Mesenchymal stem cell (in vitro differentiated cells and primary cell): ENCODE measurements at regions not wholly inside any gene's neighbourhood (a gene's known extent, or its start where the extent isn't known, plus 50 kb on each side); places are given as distances from the start of the nearest gene placed in this dataset.

ENCODE experiments used
- DNase-seq: peaks from one replicate; pipeline ENCODE4 v3.0.0-alpha.2; 2013
- H2AFZ ChIP-seq: one replicate; pipeline ENCODE4 v1.6.1; 2013; ENCODE audit warnings: low read depth, mild to moderate bottlenecking, control low read depth, inconsistent platforms, low read length, moderate library complexity
- H2AK5ac ChIP-seq: 2 replicates; pipeline ENCODE4 v1.6.1; 2013; ENCODE audit warnings: low read length, moderate library complexity, mild to moderate bottlenecking, inconsistent platforms; ENCODE audit not compliant: severe bottlenecking
- H2BK120ac ChIP-seq: one replicate; pipeline ENCODE4 v1.6.1; 2013; ENCODE audit warnings: low read depth, mild to moderate bottlenecking, inconsistent platforms, low read length, moderate library complexity
- H2BK12ac ChIP-seq, 2 experiments: one replicate each; pipeline ENCODE4 v1.6.1; 2013; ENCODE audit warnings: inconsistent platforms in 2 of 2, low read length in 2 of 2, mild to moderate bottlenecking in 2 of 2, moderate library complexity in 2 of 2, control low read depth in 1 of 2
- H2BK15ac ChIP-seq: one replicate; pipeline ENCODE4 v1.6.1; 2013; ENCODE audit warnings: mild to moderate bottlenecking, low read depth, inconsistent platforms; ENCODE audit not compliant: poor library complexity, severe bottlenecking
- H2BK5ac ChIP-seq: 2 replicates; pipeline ENCODE4 v1.6.1; 2013; ENCODE audit warnings: low read depth, mild to moderate bottlenecking, low read length, control low read depth, inconsistent platforms; ENCODE audit not compliant: poor library complexity, severe bottlenecking
- H3K14ac ChIP-seq, 2 experiments: one replicate each; pipeline ENCODE4 v1.6.1; 2013; ENCODE audit warnings: inconsistent platforms in 2 of 2, low read length in 2 of 2, control low read depth in 1 of 2, mild to moderate bottlenecking in 1 of 2, moderate library complexity in 1 of 2
- H3K18ac ChIP-seq, 2 experiments: one replicate each; pipeline ENCODE4 v1.6.1; 2013; ENCODE audit warnings: inconsistent platforms in 2 of 2, low read length in 2 of 2, control low read depth in 1 of 2, low read depth in 1 of 2, mild to moderate bottlenecking in 1 of 2
- H3K23ac ChIP-seq, 2 experiments: one replicate each; pipeline ENCODE4 v1.6.1; 2013; ENCODE audit warnings: inconsistent platforms in 2 of 2, low read length in 2 of 2, mild to moderate bottlenecking in 2 of 2, moderate library complexity in 2 of 2, control low read depth in 1 of 2
- H3K27ac ChIP-seq: 2 replicates; pipeline ENCODE4 v1.5.1; 2013; ENCODE audit warnings: mild to moderate bottlenecking, moderate library complexity, low read length, control low read depth, inconsistent platforms; ENCODE audit not compliant: poor library complexity, severe bottlenecking
- H3K27me3 ChIP-seq, 2 experiments: 2 replicates each; pipeline versions ENCODE4 v1.6.1 to v1.7.0; 2013; ENCODE audit warnings: low read length in 2 of 2, mild to moderate bottlenecking in 2 of 2, moderate library complexity in 2 of 2, control low read depth in 1 of 2, inconsistent platforms in 1 of 2; ENCODE audit not compliant: control insufficient read depth in 1 of 2, insufficient read depth in 1 of 2
- H3K36me3 ChIP-seq, 2 experiments: 2 replicates each; pipeline versions ENCODE4 v1.6.1 to v1.7.0; 2013; ENCODE audit warnings: low read length in 2 of 2, control low read depth in 1 of 2, inconsistent platforms in 1 of 2, low read depth in 1 of 2, mild to moderate bottlenecking in 1 of 2; ENCODE audit not compliant: insufficient read depth in 2 of 2, control insufficient read depth in 1 of 2
- H3K4ac ChIP-seq, 2 experiments: one replicate each; pipeline ENCODE4 v1.6.1; 2013; ENCODE audit warnings: inconsistent platforms in 2 of 2, low read length in 2 of 2, mild to moderate bottlenecking in 2 of 2, moderate library complexity in 2 of 2, control low read depth in 1 of 2, low read depth in 1 of 2
- H3K4me1 ChIP-seq: 2 replicates; pipeline ENCODE4 v1.6.1; 2013; ENCODE audit warnings: low read depth, low read length, control low read depth; ENCODE audit not compliant: control insufficient read depth, insufficient read depth
- H3K4me2 ChIP-seq: 2 replicates; pipeline ENCODE4 v1.6.1; 2013; ENCODE audit warnings: low read length, mild to moderate bottlenecking, inconsistent platforms; ENCODE audit not compliant: poor library complexity, severe bottlenecking
- H3K4me3 ChIP-seq, 2 experiments: 2 replicates each; pipeline versions ENCODE4 v1.5.1 to v1.7.0; 2013; ENCODE audit warnings: low read length in 2 of 2, mild to moderate bottlenecking in 2 of 2, control low read depth in 1 of 2, low read depth in 1 of 2; ENCODE audit not compliant: insufficient read depth in 1 of 2
- H3K79me1 ChIP-seq: replicated peaks from 2 replicates; pipeline ENCODE4 v1.6.1; 2013; ENCODE audit warnings: mild to moderate bottlenecking, control low read depth, low read length, inconsistent platforms; ENCODE audit not compliant: poor library complexity, severe bottlenecking
- H3K9ac ChIP-seq: 2 replicates; pipeline ENCODE4 v1.7.0; 2013; ENCODE audit warnings: mild to moderate bottlenecking, low read length, moderate library complexity
- H3K9me3 ChIP-seq: 2 replicates; pipeline ENCODE4 v1.7.0; 2013; ENCODE audit warnings: mild to moderate bottlenecking, low read length; ENCODE audit not compliant: control insufficient read depth
- H4K8ac ChIP-seq: one replicate; pipeline ENCODE4 v1.6.1; 2013; ENCODE audit warnings: inconsistent platforms, mild to moderate bottlenecking, low read length, moderate library complexity
- H4K91ac ChIP-seq: one replicate; pipeline ENCODE4 v1.6.1; 2013; ENCODE audit warnings: mild to moderate bottlenecking, low read length, inconsistent platforms
- WGBS: methylation state at CpG from one replicate; pipeline ENCODE4 v1.1.7; 2013; ENCODE audit warnings: mixed read lengths; 5-methylcytosine and 5-hydroxymethylcytosine counted together

- Histone ChIP-seq H3K4me3 (no peak overlapping the region), H3K9me3 (no peaks in the 10 kb centered on the region), H3K27ac (no peak overlapping the region), H3K27me3 (no peaks in the 10 kb centered on the region), H2AFZ (no peak overlapping the region), H3K9ac (no peak overlapping the region), H2AK5ac (no peak overlapping the region), H4K8ac (no peak overlapping the region), H2BK12ac (no peak overlapping the region), H3K14ac (no peak overlapping the region), H3K79me1 (no peaks in the 10 kb centered on the region), H4K91ac (no peak overlapping the region), H3K4ac (no peak overlapping the region), H3K36me3 (no peaks in the 10 kb centered on the region), H3K18ac (no peak overlapping the region), H3K4me1 (no peaks in the 10 kb centered on the region), H2BK120ac (no peak overlapping the region), H2BK5ac (no peak overlapping the region), H3K23ac (no peak overlapping the region), H3K4me2 (no peak overlapping the region), H2BK15ac (no peak overlapping the region)
- peak; percentile 44 for DNase-seq
- WGBS: 0% methylated on average over 2 of the region's 4 CpGs
These were observed 337.3 kb upstream of the HS3ST1 start for GRCh38 chr4:11765849-11766453.

DNA sequence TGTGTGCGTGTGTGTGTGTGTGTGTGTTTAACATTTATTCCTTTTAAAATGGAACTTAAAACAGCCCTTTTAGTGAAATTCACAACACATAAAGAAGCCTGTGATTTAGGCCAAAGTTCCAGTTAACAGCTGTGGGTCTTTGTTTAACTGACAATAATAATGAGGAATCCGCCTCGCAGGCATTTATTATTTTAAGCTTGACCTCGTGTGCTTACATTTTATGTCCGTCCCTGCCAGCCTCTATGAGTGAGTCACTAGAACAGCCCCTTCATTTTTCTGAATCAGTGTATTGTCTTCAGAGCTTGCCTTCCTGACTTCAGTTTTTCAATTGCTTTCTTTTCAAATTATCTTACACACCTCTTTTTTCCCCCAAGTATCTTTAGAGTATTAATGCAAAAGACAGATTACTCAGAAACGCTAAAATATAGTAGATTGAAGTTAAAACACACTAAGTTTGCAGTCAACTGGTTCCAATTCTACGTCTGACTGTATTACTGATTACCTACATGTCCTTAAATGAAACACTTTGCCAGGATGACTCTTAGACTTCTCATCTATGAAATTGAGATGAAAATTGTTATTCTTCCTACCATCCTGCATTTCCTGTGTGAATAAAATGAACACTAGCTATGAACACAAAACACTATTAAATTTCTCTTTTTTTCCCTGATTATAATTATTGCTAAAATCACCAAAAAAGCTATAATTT, 319.6 kb upstream of the HS3ST1 start:
- Histone ChIP-seq H2BK5ac (no peak overlapping the region), H3K36me3 (no peaks in the 10 kb centered on the region), H2AK5ac (no peak overlapping the region), H3K27me3 (no peaks in the 10 kb centered on the region), H2AFZ (no peak overlapping the region), H2BK15ac (no peak overlapping the region), H3K79me1 (no peaks in the 10 kb centered on the region), H3K4ac (no peak overlapping the region), H3K18ac (no peak overlapping the region), H3K27ac (peak overlapping the region; percentile 80), H3K23ac (no peak overlapping the region), H3K14ac (no peak overlapping the region), H3K4me3 (no peak overlapping the region), H2BK12ac (no peak overlapping the region), H2BK120ac (no peak overlapping the region), H3K9ac (peak overlapping the region; percentile 17), H4K91ac (no peak overlapping the region), H3K4me1 (no peaks in the 10 kb centered on the region), H4K8ac (no peak overlapping the region), H3K9me3 (no peaks in the 10 kb centered on the region), H3K4me2 (no peak overlapping the region)
- WGBS: 15% methylated on average over 6 of the region's 7 CpGs
- peak; percentile 72 for DNase-seq

DNA sequence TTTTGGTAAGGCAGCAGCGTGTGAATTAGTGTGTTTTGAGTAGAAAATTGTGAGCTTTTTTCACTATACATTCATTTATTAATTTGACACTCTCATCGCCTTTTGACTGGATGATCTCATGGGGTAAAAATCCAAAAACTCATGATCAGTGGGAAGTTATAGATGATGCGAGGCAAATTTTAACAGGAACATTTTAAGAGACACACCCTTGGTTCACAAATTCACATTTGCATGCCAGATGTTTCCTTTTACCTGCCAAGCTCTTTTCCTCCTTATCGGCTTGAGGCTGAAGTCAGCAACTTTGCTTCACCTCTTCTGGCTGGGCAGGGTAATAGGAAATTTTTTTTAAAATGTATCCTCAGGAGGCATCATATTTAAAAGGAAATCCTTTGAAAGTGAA, 318.0 kb upstream of the HS3ST1 start:
- Histone ChIP-seq H3K9ac (no peak overlapping the region), H3K79me1 (no peaks in the 10 kb centered on the region), H2BK120ac (no peak overlapping the region), H3K14ac (no peak overlapping the region), H3K27ac (no peak overlapping the region), H3K4me3 (no peak overlapping the region), H4K91ac (no peak overlapping the region), H3K27me3 (no peaks in the 10 kb centered on the region), H2AK5ac (no peak overlapping the region), H2AFZ (no peak overlapping the region), H3K23ac (no peak overlapping the region), H3K4me1 (no peaks in the 10 kb centered on the region), H2BK15ac (no peak overlapping the region), H3K4ac (no peak overlapping the region), H3K18ac (no peak overlapping the region), H3K9me3 (no peaks in the 10 kb centered on the region), H3K36me3 (no peaks in the 10 kb centered on the region), H4K8ac (no peak overlapping the region), H2BK12ac (no peak overlapping the region), H3K4me2 (no peak overlapping the region), H2BK5ac (no peak overlapping the region)
- 100% methylated on average over 1 of the region's 4 CpGs for WGBS
- no peak for DNase-seq

- Histone ChIP-seq H3K9me3 (no peaks in the 10 kb centered on the region), H2BK15ac (no peak overlapping the region), H3K18ac (no peak overlapping the region), H3K4ac (no peak overlapping the region), H3K4me1 (peaks cover 2% of the 10 kb centered on the region), H3K23ac (no peak overlapping the region), H3K79me1 (no peaks in the 10 kb centered on the region), H2BK5ac (no peak overlapping the region), H3K9ac (no peak overlapping the region), H3K36me3 (no peaks in the 10 kb centered on the region), H2AK5ac (no peak overlapping the region), H2BK12ac (no peak overlapping the region), H3K14ac (no peak overlapping the region), H3K27ac (no peak overlapping the region), H3K27me3 (no peaks in the 10 kb centered on the region), H4K8ac (no peak overlapping the region), H4K91ac (no peak overlapping the region), H2AFZ (no peak overlapping the region), H2BK120ac (no peak overlapping the region), H3K4me3 (no peak overlapping the region), H3K4me2 (no peak overlapping the region)
- no CpG with 5 or more reads among the region's 1 CpG for WGBS
- no peak for DNase-seq
These were observed 315.3 kb upstream of the HS3ST1 start for GRCh38 chr4:11743976-11744375.
